Osteoblast (primary cell): ENCODE measurements at regions not wholly inside any gene's neighbourhood (a gene's known extent, or its start where the extent isn't known, plus 50 kb on each side); places are given as distances from the start of the nearest gene placed in this dataset.
A peak's percentile ranks its signal among the peaks of the same experiment; 100 is the strongest.

Experiments used
- DNase-seq: peaks from one replicate; pipeline ENCODE4 v3.0.0; 2011; ENCODE audit warnings: low spot score, mixed read lengths; ENCODE audit not compliant: insufficient read length; ENCODE audit errors: missing footprints
- H2AFZ ChIP-seq: 2 replicates; pipeline ENCODE4 v1.6.0; 2011; ENCODE audit warnings: mild to moderate bottlenecking, low read length
- H3K27ac ChIP-seq: 2 replicates; pipeline ENCODE4 v1.5.1; 2011; ENCODE audit warnings: mild to moderate bottlenecking, low read depth, low read length, moderate library complexity
- H3K27me3 ChIP-seq: 2 replicates; pipeline ENCODE4 v1.6.0; 2012; ENCODE audit warnings: mild to moderate bottlenecking, control low read depth, inconsistent platforms, low read length, moderate library complexity; ENCODE audit not compliant: insufficient read depth
- H3K36me3 ChIP-seq: 2 replicates; pipeline ENCODE4 v1.5.1; 2011; ENCODE audit warnings: mild to moderate bottlenecking, low read length, control low read depth, moderate library complexity; ENCODE audit not compliant: insufficient read depth
- H3K4me1 ChIP-seq: 2 replicates; pipeline ENCODE4 v1.5.1; 2011; ENCODE audit warnings: mild to moderate bottlenecking, low read length, control low read depth, moderate library complexity; ENCODE audit not compliant: insufficient read depth
- H3K4me2 ChIP-seq: 2 replicates; pipeline ENCODE4 v1.6.0; 2011; ENCODE audit warnings: mild to moderate bottlenecking, low read length; ENCODE audit not compliant: insufficient read depth
- H3K4me3 ChIP-seq: fragments of 200-600 bp; sonication (generic); 3 replicates; pipeline ENCODE4 v1.5.1; 2012; ENCODE audit warnings: mild to moderate bottlenecking, low read length, inconsistent platforms; ENCODE audit not compliant: insufficient read depth
- H3K79me2 ChIP-seq: 2 replicates; pipeline ENCODE4 v1.6.0; 2012; ENCODE audit warnings: mild to moderate bottlenecking, low read length, control low read depth, inconsistent platforms; ENCODE audit not compliant: insufficient read depth
- H3K9me3 ChIP-seq: 2 replicates; pipeline ENCODE4 v1.5.1; 2011; ENCODE audit warnings: low read depth, low read length, control low read depth
- H4K20me1 ChIP-seq: 2 replicates; pipeline ENCODE4 v1.6.0; 2012; ENCODE audit warnings: mild to moderate bottlenecking, low read length, control low read depth; ENCODE audit not compliant: insufficient read depth
- TF ChIP-seq, protein P1 (sequence below): IDR thresholded peaks from 2 replicates; pipeline ENCODE4 v1.5.1; 2011; ENCODE audit warnings: mild to moderate bottlenecking, low read depth, low read length, moderate library complexity; ENCODE audit errors: extremely low read depth

DNA sequence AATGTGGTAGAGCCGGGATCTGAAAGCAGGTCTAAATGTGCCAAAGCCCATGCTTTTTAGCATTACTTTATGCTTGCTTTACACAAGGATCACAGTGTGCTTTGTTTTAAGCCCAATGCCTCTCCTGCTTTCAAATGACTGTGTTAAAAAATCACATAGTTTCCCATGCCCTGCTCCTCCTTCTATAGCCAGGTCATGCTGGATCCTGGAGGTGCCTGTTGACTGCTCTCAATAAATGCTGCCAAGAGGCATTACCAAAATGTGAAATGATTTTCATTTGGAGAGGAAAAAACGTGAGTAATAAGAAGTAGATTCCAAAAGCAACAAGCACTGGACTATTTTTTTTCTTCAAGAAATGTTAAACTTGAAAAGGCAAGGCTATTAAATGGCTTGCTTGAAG lies 420.7 kb upstream of the USP24 start:
- Histone ChIP-seq H3K4me2 (peak overlapping the region; percentile 32), H3K27ac (peak overlapping the region; percentile 86), H3K36me3 (no peaks in the 10 kb centered on the region), H3K4me1 (peaks cover 47% of the 10 kb centered on the region), H4K20me1 (no peaks in the 10 kb centered on the region), H3K9me3 (no peaks in the 10 kb centered on the region), H3K27me3 (no peaks in the 10 kb centered on the region), H3K79me2 (no peaks in the 10 kb centered on the region), H3K4me3 (no peak overlapping the region), H2AFZ (no peak overlapping the region)
- peak; percentile 84 for DNase-seq
- TF ChIP-seq, protein P1, sequence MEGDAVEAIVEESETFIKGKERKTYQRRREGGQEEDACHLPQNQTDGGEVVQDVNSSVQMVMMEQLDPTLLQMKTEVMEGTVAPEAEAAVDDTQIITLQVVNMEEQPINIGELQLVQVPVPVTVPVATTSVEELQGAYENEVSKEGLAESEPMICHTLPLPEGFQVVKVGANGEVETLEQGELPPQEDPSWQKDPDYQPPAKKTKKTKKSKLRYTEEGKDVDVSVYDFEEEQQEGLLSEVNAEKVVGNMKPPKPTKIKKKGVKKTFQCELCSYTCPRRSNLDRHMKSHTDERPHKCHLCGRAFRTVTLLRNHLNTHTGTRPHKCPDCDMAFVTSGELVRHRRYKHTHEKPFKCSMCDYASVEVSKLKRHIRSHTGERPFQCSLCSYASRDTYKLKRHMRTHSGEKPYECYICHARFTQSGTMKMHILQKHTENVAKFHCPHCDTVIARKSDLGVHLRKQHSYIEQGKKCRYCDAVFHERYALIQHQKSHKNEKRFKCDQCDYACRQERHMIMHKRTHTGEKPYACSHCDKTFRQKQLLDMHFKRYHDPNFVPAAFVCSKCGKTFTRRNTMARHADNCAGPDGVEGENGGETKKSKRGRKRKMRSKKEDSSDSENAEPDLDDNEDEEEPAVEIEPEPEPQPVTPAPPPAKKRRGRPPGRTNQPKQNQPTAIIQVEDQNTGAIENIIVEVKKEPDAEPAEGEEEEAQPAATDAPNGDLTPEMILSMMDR = no peak

DNA sequence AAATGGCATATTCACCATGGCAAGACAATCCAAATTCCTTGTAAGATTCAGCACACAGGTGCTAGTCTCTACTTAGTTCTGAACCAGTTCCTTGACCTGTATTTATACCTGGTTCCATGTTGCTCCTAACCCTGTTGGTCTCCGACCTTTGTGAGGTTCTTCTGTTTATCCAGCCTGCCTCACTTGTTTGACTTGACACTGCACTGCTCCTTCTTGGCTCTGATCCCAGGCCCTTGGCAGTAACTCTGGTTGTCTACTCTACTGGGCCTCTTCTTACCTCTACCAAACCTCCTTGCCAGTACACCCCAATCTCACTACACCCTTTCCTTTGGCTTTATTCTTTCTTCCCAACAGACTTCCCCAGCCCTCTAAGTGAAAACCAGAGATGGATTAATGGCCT lies 419.4 kb upstream of the USP24 start:
- DNase-seq = no peak
- TF ChIP-seq, protein P1 = no peak

DNA sequence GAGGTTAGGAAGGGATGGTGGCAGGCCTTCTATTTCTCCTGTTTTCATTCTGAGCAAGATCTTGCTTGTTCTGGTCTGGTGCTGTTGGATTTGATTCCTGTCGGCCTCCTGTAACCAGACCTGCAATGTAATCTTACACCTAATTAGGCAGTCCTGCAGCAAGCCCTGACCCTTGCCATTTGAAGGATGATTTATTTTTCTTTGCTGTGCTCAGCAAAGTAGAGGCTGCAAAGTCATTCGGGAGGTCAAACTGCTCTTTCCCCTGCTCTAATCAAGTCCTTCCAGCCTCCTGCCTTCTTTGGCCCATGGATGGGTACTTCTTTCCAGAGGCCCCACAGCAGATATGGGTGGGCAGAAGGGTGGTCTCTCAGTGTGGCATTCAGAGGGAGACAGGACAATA lies 417.7 kb upstream of the USP24 start:
- Histone ChIP-seq H2AFZ (peak overlapping the region; percentile 10), H3K27me3 (no peaks in the 10 kb centered on the region), H3K9me3 (no peaks in the 10 kb centered on the region), H3K36me3 (no peaks in the 10 kb centered on the region), H3K4me1 (peaks cover 40% of the 10 kb centered on the region), H3K4me3 (no peak overlapping the region), H3K27ac (peak overlapping the region; percentile 81), H4K20me1 (no peaks in the 10 kb centered on the region), H3K79me2 (no peaks in the 10 kb centered on the region), H3K4me2 (no peak overlapping the region)
- TF ChIP-seq, protein P1 = no peak
- no peak for DNase-seq

More for the DNA sequence above, 419.4 kb upstream of the USP24 start:
- no peak overlapping the region for H3K4me2 ChIP-seq
- peaks cover 40% of the 10 kb centered on the region for H3K4me1 ChIP-seq
- H3K9me3 ChIP-seq = no peaks in the 10 kb centered on the region
- no peaks in the 10 kb centered on the region for H3K36me3 ChIP-seq
- no peak overlapping the region for H3K4me3 ChIP-seq
- no peaks in the 10 kb centered on the region for H3K79me2 ChIP-seq
- peak overlapping the region; percentile 86 for H3K27ac ChIP-seq
- no peaks in the 10 kb centered on the region for H4K20me1 ChIP-seq
- no peak overlapping the region for H2AFZ ChIP-seq
- no peaks in the 10 kb centered on the region for H3K27me3 ChIP-seq

DNA sequence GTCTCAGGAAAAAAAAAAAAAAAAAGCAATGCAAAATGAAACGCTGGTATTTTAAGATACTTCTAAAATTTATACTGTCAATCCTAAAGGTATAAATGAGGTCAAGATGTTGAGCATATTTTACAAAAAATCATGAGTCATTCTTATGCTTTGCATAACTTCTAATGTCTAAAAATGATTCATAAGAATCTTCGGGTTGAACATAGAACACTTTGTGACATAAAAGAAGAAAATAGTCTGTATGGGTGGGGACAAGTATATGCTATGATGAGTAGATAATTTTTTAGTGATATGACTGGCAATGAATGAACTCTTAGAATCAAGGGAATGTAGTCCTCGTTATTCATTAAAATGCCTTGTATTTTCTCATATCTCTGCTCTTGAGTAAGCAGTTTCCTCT lies 416.9 kb upstream of the USP24 start:
- DNase-seq = no peak
- TF ChIP-seq, protein P1 = no peak
- Histone ChIP-seq H3K4me3 (no peak overlapping the region), H4K20me1 (no peaks in the 10 kb centered on the region), H3K9me3 (no peaks in the 10 kb centered on the region), H3K27me3 (no peaks in the 10 kb centered on the region), H3K27ac (peak overlapping the region; percentile 81), H2AFZ (no peak overlapping the region), H3K79me2 (no peaks in the 10 kb centered on the region), H3K36me3 (no peaks in the 10 kb centered on the region), H3K4me2 (peak overlapping the region; percentile 2), H3K4me1 (peaks cover 40% of the 10 kb centered on the region)
